Activated CD4-positive, alpha-beta memory T cell treated with anti-CD3 and anti-CD28 coated beads for 36 hours (primary cell): ENCODE measurements at regions not wholly inside any gene's neighbourhood (a gene's known extent, or its start where the extent isn't known, plus 50 kb on each side); places are given as distances from the start of the nearest gene placed in this dataset.

ENCODE experiments used
- CTCF ChIA-PET: fragments of 350-600 bp; sonication (Branson Sonifier 250); formaldehyde crosslinking; loops from one replicate; lab custom pipeline; 2021; ENCODE audit warnings: antibody characterized with exemption, inconsistent platforms; lab: Charles Lee
- POLR2A ChIA-PET: fragments of 350-600 bp; sonication (Branson Sonifier 250); formaldehyde crosslinking; loops from one replicate; lab custom pipeline; 2021; ENCODE audit warnings: antibody characterized with exemption; lab: Charles Lee
- DNase-seq: peaks from one replicate; pipeline ENCODE4 v3.0.0-alpha.2; 2020
- H3K27ac Mint-ChIP-seq: one replicate; pipeline ENCODE4 v1.8.0; 2021; ENCODE audit warnings: mixed read lengths
- H3K27me3 Mint-ChIP-seq: one replicate; pipeline ENCODE4 v1.8.0; 2021; ENCODE audit warnings: mixed read lengths
- H3K36me3 Mint-ChIP-seq: one replicate; pipeline ENCODE4 v1.8.0; 2021; ENCODE audit warnings: mixed read lengths
- H3K4me1 Mint-ChIP-seq: one replicate; pipeline ENCODE4 v1.8.0; 2021; ENCODE audit warnings: low read depth, mixed read lengths
- H3K4me3 Mint-ChIP-seq: one replicate; pipeline ENCODE4 v1.8.0; 2021; ENCODE audit warnings: mild to moderate bottlenecking, mixed read lengths
- H3K9me3 Mint-ChIP-seq: one replicate; pipeline ENCODE4 v1.8.0; 2021; ENCODE audit warnings: mixed read lengths
- intact Hi-C: fragments of 100-400 bp; cut with micrococcal nuclease; formaldehyde crosslinking; loops from one replicate; pipeline ENCODE4 v1.15.1; 2023

- intact Hi-C loops = no loop called here
- Mint-ChIP-seq H3K27me3 (no peaks in the 10 kb centered on the region), H3K4me3 (no peak overlapping the region), H3K9me3 (peaks cover 2% of the 10 kb centered on the region), H3K27ac (no peak overlapping the region), H3K36me3 (no peaks in the 10 kb centered on the region), H3K4me1 (no peaks in the 10 kb centered on the region)
- DNase-seq = no peak
- POLR2A ChIA-PET = no interaction called here
- CTCF ChIA-PET = no interaction called here
These were observed 346.1 kb downstream of the ANXA1 start for GRCh38 chr9:73497796-73498195.

GRCh38 chr9:73515216-73515615 lies 363.6 kb downstream of the ANXA1 start:
- Mint-ChIP-seq H3K4me3 (no peak overlapping the region), H3K27me3 (no peaks in the 10 kb centered on the region), H3K36me3 (no peaks in the 10 kb centered on the region), H3K9me3 (no peaks in the 10 kb centered on the region), H3K4me1 (no peaks in the 10 kb centered on the region), H3K27ac (no peak overlapping the region)
- ChIA-PET CTCF (no interaction called here), POLR2A (no interaction called here)
- DNase-seq = no peak
- intact Hi-C loops = no loop called here

GRCh38 chr9:73523391-73523790 lies 371.7 kb downstream of the ANXA1 start:
- intact Hi-C loops = no loop called here
- CTCF ChIA-PET = no interaction called here
- POLR2A ChIA-PET = no interaction called here
- Mint-ChIP-seq H3K27me3 (no peaks in the 10 kb centered on the region), H3K9me3 (peaks cover 2% of the 10 kb centered on the region), H3K4me3 (no peak overlapping the region), H3K36me3 (no peaks in the 10 kb centered on the region), H3K27ac (no peak overlapping the region), H3K4me1 (no peaks in the 10 kb centered on the region)
- no peak for DNase-seq

GRCh38 chr9:73525350-73525749 lies 373.7 kb downstream of the ANXA1 start:
- ChIA-PET POLR2A (no interaction called here), CTCF (no interaction called here)
- Mint-ChIP-seq H3K4me1 (no peaks in the 10 kb centered on the region), H3K9me3 (peaks cover 2% of the 10 kb centered on the region), H3K4me3 (no peak overlapping the region), H3K36me3 (no peaks in the 10 kb centered on the region), H3K27me3 (no peaks in the 10 kb centered on the region), H3K27ac (no peak overlapping the region)
- DNase-seq = no peak
- intact Hi-C loops = no loop called here

- no peaks in the 10 kb centered on the region for H3K36me3 Mint-ChIP-seq
- H3K4me3 Mint-ChIP-seq = no peak overlapping the region
- POLR2A ChIA-PET = interaction anchor here (0.5 kb wide), 1 partner anchor 1100 kb away, joined by 4 read pairs; no protein-coding TSS in a partner anchor
- intact Hi-C loops = no loop called here
- H3K9me3 Mint-ChIP-seq = peaks cover 2% of the 10 kb centered on the region
- H3K4me1 Mint-ChIP-seq = no peaks in the 10 kb centered on the region
- no peak overlapping the region for H3K27ac Mint-ChIP-seq
- CTCF ChIA-PET = interaction anchor here (0.6 kb wide), 1 partner anchor 11 kb away, joined by 3 read pairs; no protein-coding TSS in a partner anchor
- no peak for DNase-seq
- no peaks in the 10 kb centered on the region for H3K27me3 Mint-ChIP-seq
These were observed 375.9 kb downstream of the ANXA1 start for GRCh38 chr9:73527521-73527920.

GRCh38 chr9:73528926-73529325 lies 377.3 kb downstream of the ANXA1 start:
- CTCF ChIA-PET = no interaction called here
- intact Hi-C loops = no loop called here
- H3K4me3 Mint-ChIP-seq = no peak overlapping the region
- H3K9me3 Mint-ChIP-seq = no peaks in the 10 kb centered on the region
- no peaks in the 10 kb centered on the region for H3K36me3 Mint-ChIP-seq
- POLR2A ChIA-PET = no interaction called here
- H3K27ac Mint-ChIP-seq = no peak overlapping the region
- no peaks in the 10 kb centered on the region for H3K4me1 Mint-ChIP-seq
- H3K27me3 Mint-ChIP-seq = no peaks in the 10 kb centered on the region
- no peak for DNase-seq

- Mint-ChIP-seq H3K27me3 (no peaks in the 10 kb centered on the region), H3K4me3 (no peak overlapping the region), H3K27ac (no peak overlapping the region), H3K9me3 (no peaks in the 10 kb centered on the region), H3K4me1 (no peaks in the 10 kb centered on the region), H3K36me3 (no peaks in the 10 kb centered on the region)
- POLR2A ChIA-PET = no interaction called here
- intact Hi-C loops = no loop called here
- CTCF ChIA-PET = interaction anchor here (0.7 kb wide), 1 partner anchor 11 kb away, joined by 3 read pairs; no protein-coding TSS in a partner anchor
- no peak for DNase-seq
These were observed 378.0 kb downstream of the ANXA1 start for GRCh38 chr9:73529666-73530065.

GRCh38 chr9:73531051-73531532 lies 379.4 kb downstream of the ANXA1 start:
- Mint-ChIP-seq H3K4me1 (no peaks in the 10 kb centered on the region), H3K36me3 (no peaks in the 10 kb centered on the region), H3K4me3 (no peak overlapping the region), H3K9me3 (no peaks in the 10 kb centered on the region), H3K27ac (no peak overlapping the region), H3K27me3 (no peaks in the 10 kb centered on the region)
- CTCF ChIA-PET = no interaction called here
- intact Hi-C loops = no loop called here
- POLR2A ChIA-PET = no interaction called here
- no peak for DNase-seq

GRCh38 chr9:73531658-73532057 lies 380.0 kb downstream of the ANXA1 start:
- Mint-ChIP-seq H3K9me3 (no peaks in the 10 kb centered on the region), H3K27ac (no peak overlapping the region), H3K4me3 (no peak overlapping the region), H3K27me3 (no peaks in the 10 kb centered on the region), H3K36me3 (no peaks in the 10 kb centered on the region), H3K4me1 (no peaks in the 10 kb centered on the region)
- intact Hi-C loops = no loop called here
- POLR2A ChIA-PET = no interaction called here
- CTCF ChIA-PET = no interaction called here
- no peak for DNase-seq

- H3K36me3 Mint-ChIP-seq = no peaks in the 10 kb centered on the region
- H3K4me1 Mint-ChIP-seq = no peaks in the 10 kb centered on the region
- intact Hi-C loops = no loop called here
- DNase-seq = no peak
- no peaks in the 10 kb centered on the region for H3K27me3 Mint-ChIP-seq
- no peak overlapping the region for H3K27ac Mint-ChIP-seq
- peaks cover 3% of the 10 kb centered on the region for H3K9me3 Mint-ChIP-seq
- ChIA-PET POLR2A (no interaction called here), CTCF (no interaction called here)
- no peak overlapping the region for H3K4me3 Mint-ChIP-seq
These were observed 381.3 kb downstream of the ANXA1 start for GRCh38 chr9:73532985-73533384.

- intact Hi-C loops = no loop called here
- ChIA-PET POLR2A (no interaction called here), CTCF (no interaction called here)
- Mint-ChIP-seq H3K27me3 (no peaks in the 10 kb centered on the region), H3K27ac (no peak overlapping the region), H3K9me3 (peaks cover 3% of the 10 kb centered on the region), H3K36me3 (no peaks in the 10 kb centered on the region), H3K4me3 (no peak overlapping the region), H3K4me1 (no peaks in the 10 kb centered on the region)
- no peak for DNase-seq
These were observed 384.7 kb downstream of the ANXA1 start for GRCh38 chr9:73536403-73536802.

GRCh38 chr9:73537561-73537960 lies 385.9 kb downstream of the ANXA1 start:
- ChIA-PET POLR2A (no interaction called here), CTCF (no interaction called here)
- Mint-ChIP-seq H3K27me3 (no peaks in the 10 kb centered on the region), H3K4me3 (no peak overlapping the region), H3K27ac (no peak overlapping the region), H3K36me3 (no peaks in the 10 kb centered on the region), H3K4me1 (no peaks in the 10 kb centered on the region), H3K9me3 (peaks cover 3% of the 10 kb centered on the region)
- no peak for DNase-seq
- intact Hi-C loops = no loop called here

- ChIA-PET CTCF (no interaction called here), POLR2A (no interaction called here)
- intact Hi-C loops = no loop called here
- peaks cover 3% of the 10 kb centered on the region for H3K9me3 Mint-ChIP-seq
- H3K27ac Mint-ChIP-seq = no peak overlapping the region
- no peaks in the 10 kb centered on the region for H3K36me3 Mint-ChIP-seq
- no peak overlapping the region for H3K4me3 Mint-ChIP-seq
- no peaks in the 10 kb centered on the region for H3K27me3 Mint-ChIP-seq
- no peaks in the 10 kb centered on the region for H3K4me1 Mint-ChIP-seq
- DNase-seq = no peak
These were observed 388.3 kb downstream of the ANXA1 start for GRCh38 chr9:73539881-73540390.
